SK-N-SH (cell line): ENCODE measurements at regions not wholly inside any gene's neighbourhood (a gene's known extent, or its start where the extent isn't known, plus 50 kb on each side); places are given as distances from the start of the nearest gene placed in this dataset.

Source experiments
- CTCF ChIA-PET: fragments of 300-600, 350-600 bp; formaldehyde crosslinking; extraction: SDS; loops from one replicate; lab custom pipeline; 2021; lab: Yijun Ruan, JAX
- POLR2A ChIA-PET: fragments of 350-600 bp; sonication (Branson Sonifier 250); formaldehyde crosslinking; extraction: SDS; loops from one replicate; lab custom pipeline; 2020; ENCODE audit warnings: antibody characterized with exemption, inconsistent platforms; lab: Yijun Ruan, JAX
- DNase-seq: peaks from one replicate; pipeline ENCODE4 v3.0.0; 2012
- H2AFZ ChIP-seq: fragments of 200-600 bp; sonication (generic); 2 replicates; pipeline ENCODE4 v1.8.1; 2016; ENCODE audit warnings: antibody characterized with exemption, mild to moderate bottlenecking, low read depth
- H3F3A ChIP-seq: fragments of 200-600 bp; sonication (generic); replicated peaks from 2 replicates; pipeline ENCODE3; 2016; ENCODE audit warnings: antibody characterized with exemption, mild to moderate bottlenecking; ENCODE audit not compliant: insufficient read depth
- H3K27ac ChIP-seq, 2 experiments: fragments of 200-500 bp in 1 of 2; fragments of 200-600 bp in 1 of 2; sonication (Bioruptor generic) in 1 of 2; sonication (generic), shearing (Covaris generic) in 1 of 2; 2 replicates each; pipeline versions ENCODE4 v1.5.1 to v1.6.1; 2014 to 2016; ENCODE audit warnings: low read depth in 2 of 2, inconsistent platforms in 1 of 2, low read length in 1 of 2, mild to moderate bottlenecking in 1 of 2, mixed read lengths in 1 of 2
- H3K27me3 ChIP-seq: fragments of 200-600 bp; sonication (generic), shearing (Covaris generic); 2 replicates; pipeline ENCODE4 v1.6.1; 2016; ENCODE audit warnings: mixed run types; ENCODE audit not compliant: insufficient read depth
- H3K36me3 ChIP-seq, 2 experiments: fragments of 200-500 bp in 1 of 2; fragments of 200-600 bp in 1 of 2; sonication (Bioruptor generic) in 1 of 2; sonication (generic) in 1 of 2; replicated peaks in 1 of 2; 2 replicates each; pipeline versions ENCODE3 to v1.5.1; 2014 to 2016; ENCODE audit warnings: low read length in 1 of 2, mild to moderate bottlenecking in 1 of 2; ENCODE audit not compliant: insufficient read depth in 2 of 2, control insufficient read depth in 1 of 2
- H3K4me1 ChIP-seq, 2 experiments: fragments of 200-500 bp in 1 of 2; fragments of 200-600 bp in 1 of 2; sonication (Bioruptor generic) in 1 of 2; sonication (generic), shearing (Covaris generic) in 1 of 2; 2 replicates each; pipeline versions ENCODE4 v1.5.1 to v1.6.1; 2014 to 2016; ENCODE audit warnings: low read depth in 1 of 2, low read length in 1 of 2, mixed run types in 1 of 2; ENCODE audit not compliant: insufficient read depth in 2 of 2, control insufficient read depth in 1 of 2
- H3K4me2 ChIP-seq: fragments of 200-600 bp; sonication (generic), shearing (Covaris generic); 2 replicates; pipeline ENCODE4 v1.6.1; 2017; ENCODE audit warnings: mixed run types
- H3K4me3 ChIP-seq, 2 experiments: fragments of 200-500 bp in 1 of 2; fragments of 200-600 bp in 1 of 2; sonication (Bioruptor generic) in 1 of 2; sonication (generic), shearing (Covaris generic) in 1 of 2; 2 replicates each; pipeline versions ENCODE4 v1.5.1 to v1.8.1; 2014 to 2016; ENCODE audit warnings: low read depth in 2 of 2, inconsistent platforms in 1 of 2, low read length in 1 of 2, mild to moderate bottlenecking in 1 of 2, mixed read lengths in 1 of 2, moderate library complexity in 1 of 2
- H3K79me2 ChIP-seq: fragments of 200-600 bp; sonication (generic); 2 replicates; pipeline ENCODE4 v1.8.1; 2017; ENCODE audit warnings: mild to moderate bottlenecking; ENCODE audit not compliant: insufficient read depth
- H3K9ac ChIP-seq: fragments of 200-600 bp; sonication (generic); 2 replicates; pipeline ENCODE4 v1.6.1; 2017; ENCODE audit warnings: mixed run types
- H3K9me2 ChIP-seq: fragments of 200-600 bp; sonication (generic); 2 replicates; pipeline ENCODE4 v1.6.1; 2017; ENCODE audit warnings: mixed run types
- H3K9me3 ChIP-seq: fragments of 200-600 bp; sonication (generic); 2 replicates; pipeline ENCODE4 v1.6.1; 2017; ENCODE audit warnings: mixed run types, mild to moderate bottlenecking, moderate library complexity
- H4K20me1 ChIP-seq: fragments of 200-600 bp; sonication (generic); 2 replicates; pipeline ENCODE4 v1.6.1; 2017; ENCODE audit warnings: mild to moderate bottlenecking, mixed run types; ENCODE audit not compliant: insufficient read depth
- CTCF ChIP-seq: fragments of 200-600 bp; sonication (generic); IDR thresholded peaks from 2 replicates; pipeline ENCODE4 v1.6.1; 2017; ENCODE audit warnings: antibody characterized with exemption, mild to moderate bottlenecking, moderate library complexity
- EZH2phosphoT487 ChIP-seq: fragments of 200-600 bp; sonication (generic); IDR thresholded peaks from 2 replicates; pipeline ENCODE4 v1.6.1; 2017; ENCODE audit warnings: low read depth, mixed run types, mild to moderate bottlenecking, antibody characterized with exemption, moderate library complexity, borderline replicate concordance
- FOXM1 ChIP-seq: IDR thresholded peaks from 2 replicates; pipeline ENCODE4 v1.4.0; 2012; ENCODE audit warnings: low read depth, mild to moderate bottlenecking
- GABPA ChIP-seq: IDR thresholded peaks from 2 replicates; pipeline ENCODE4 v1.4.0; 2012; ENCODE audit warnings: low read depth, mild to moderate bottlenecking
- MEF2A ChIP-seq: IDR thresholded peaks from 2 replicates; pipeline ENCODE4 v1.4.0; 2012; ENCODE audit warnings: low read depth, borderline replicate concordance
- NRF1 ChIP-seq: IDR thresholded peaks from 2 replicates; pipeline ENCODE4 v1.6.1; 2012; ENCODE audit warnings: low read depth, mild to moderate bottlenecking, low read length
- PBX3 ChIP-seq: IDR thresholded peaks from 2 replicates; pipeline ENCODE4; 2012
- POLR2AphosphoS5 ChIP-seq: IDR thresholded peaks from 2 replicates; pipeline ENCODE4 v1.6.1; 2012; ENCODE audit warnings: low read depth, low read length
- RAD21 ChIP-seq: IDR thresholded peaks from 2 replicates; pipeline ENCODE4 v1.6.1; 2012; ENCODE audit warnings: mild to moderate bottlenecking, low read length
- RFX5 ChIP-seq: IDR thresholded peaks from 2 replicates; pipeline ENCODE4 v1.6.1; 2012; ENCODE audit warnings: mild to moderate bottlenecking, improper control_type of control experiment, low read length
- SMC3 ChIP-seq: IDR thresholded peaks from 2 replicates; pipeline ENCODE4 v1.6.1; 2012; ENCODE audit warnings: low read depth, low read length, improper control_type of control experiment
- TAF1 ChIP-seq: IDR thresholded peaks from 2 replicates; pipeline ENCODE4 v1.6.1; 2012; ENCODE audit warnings: low read depth, mild to moderate bottlenecking, low read length, moderate library complexity, borderline replicate concordance
- USF1 ChIP-seq: IDR thresholded peaks from 2 replicates; pipeline ENCODE4 v1.4.0; 2012; ENCODE audit warnings: low read depth, borderline replicate concordance
- WGBS: methylation state at CpG from one replicate; pipeline ENCODE4 v1.1.6; 2017; ENCODE audit warnings: low lambda C conversion rate; 5-methylcytosine and 5-hydroxymethylcytosine counted together

- H3K4me3 ChIP-seq: no peak overlapping the region
- H4K20me1 ChIP-seq: no peaks in the 10 kb centered on the region
- H3K27me3 ChIP-seq: no peaks in the 10 kb centered on the region
- H3K9ac ChIP-seq: no peak overlapping the region
- peaks cover 11% of the 10 kb centered on the region for H3F3A ChIP-seq
- no peaks in the 10 kb centered on the region for H3K79me2 ChIP-seq
- TF ChIP-seq USF1: no peak
- no peak for TF ChIP-seq EZH2phosphoT487
- TF ChIP-seq, all 33 proteins: peak for 0
- Histone ChIP-seq H3K9me3 (no peaks in the 10 kb centered on the region), H3K4me1 (peaks cover 0 to 9% of the 10 kb centered on the region in 2 experiments; a peak in 2 of 4 replicates), H3K27ac (no peak overlapping the region), H3K9me2 (no peaks in the 10 kb centered on the region), H3K36me3 (no peaks in the 10 kb centered on the region), H2AFZ (no peak overlapping the region), H3K4me2 (no peak overlapping the region)
- ChIA-PET CTCF (no interaction called here), POLR2A (no interaction called here)
- WGBS: 30% methylated on average over 2 of the region's 2 CpGs
- DNase-seq: no peak
Measured at GRCh38 chr9:87292449-87293191, 205.0 kb upstream of the DAPK1 start.

GRCh38 chr9:87294126-87294525 is 203.5 kb upstream of the DAPK1 start:
- Histone ChIP-seq H3K27ac (no peak overlapping the region), H3K36me3 (no peaks in the 10 kb centered on the region), H3K4me3 (no peak overlapping the region), H3K27me3 (no peaks in the 10 kb centered on the region), H3K4me2 (no peak overlapping the region), H4K20me1 (no peaks in the 10 kb centered on the region), H3K9me3 (no peaks in the 10 kb centered on the region), H2AFZ (no peak overlapping the region), H3K79me2 (no peaks in the 10 kb centered on the region), H3K4me1 (peaks cover 0 to 9% of the 10 kb centered on the region in 2 experiments; a peak in 2 of 4 replicates), H3K9me2 (no peaks in the 10 kb centered on the region), H3K9ac (no peak overlapping the region), H3F3A (peaks cover 11% of the 10 kb centered on the region)
- DNase-seq: no peak
- ChIA-PET CTCF (no interaction called here), POLR2A (no interaction called here)
- TF ChIP-seq SMC3 (no peak), GABPA (no peak), FOXM1 (no peak), POLR2AphosphoS5 (no peak), RFX5 (no peak), RAD21 (no peak), NRF1 (no peak), PBX3 (no peak), MEF2A (no peak), EZH2phosphoT487 (no peak), TAF1 (no peak), CTCF (no peak)
- 89% methylated on average over 2 of the region's 2 CpGs for WGBS
